OCI-M2 (cell line): ENCODE measurements at regions not wholly inside any gene's neighbourhood (a gene's known extent, or its start where the extent isn't known, plus 50 kb on each side); places are given as distances from the start of the nearest gene placed in this dataset.

Experiments used
- DNase-seq: peaks from one replicate; lab custom pipeline; 2025; ENCODE audit not compliant: unreplicated experiment; lab: John Stamatoyannopoulos, UW

- DNase-seq: no peak
Observed at GRCh38 chr4:170657761-170658160, 568.0 kb upstream of the AADAT start.

DNA sequence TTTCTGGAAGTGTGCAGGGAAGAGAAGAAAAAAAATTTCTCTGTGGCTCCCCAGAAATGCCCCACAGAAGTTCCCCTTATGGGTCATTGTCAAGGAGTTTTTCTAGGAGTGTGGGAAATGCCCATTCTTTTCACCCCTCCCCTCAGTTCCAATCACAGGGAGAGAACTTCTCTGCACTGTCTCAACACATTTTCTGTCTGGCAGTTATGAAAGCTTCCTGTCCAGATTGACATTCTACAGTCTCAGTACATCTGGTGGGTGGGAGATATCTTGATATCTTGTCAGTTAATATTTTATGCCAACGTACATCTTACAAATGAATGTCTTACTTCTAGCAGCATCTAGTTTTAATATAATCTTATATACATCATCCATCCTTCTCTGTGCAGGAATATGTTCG, 566.8 kb upstream of the AADAT start:
- no peak for DNase-seq

- DNase-seq: no peak
Observed at GRCh38 chr4:170652571-170652970, 562.8 kb upstream of the AADAT start.

- DNase-seq: no peak
Observed at GRCh38 chr4:170651786-170652185, 562.0 kb upstream of the AADAT start.

DNA sequence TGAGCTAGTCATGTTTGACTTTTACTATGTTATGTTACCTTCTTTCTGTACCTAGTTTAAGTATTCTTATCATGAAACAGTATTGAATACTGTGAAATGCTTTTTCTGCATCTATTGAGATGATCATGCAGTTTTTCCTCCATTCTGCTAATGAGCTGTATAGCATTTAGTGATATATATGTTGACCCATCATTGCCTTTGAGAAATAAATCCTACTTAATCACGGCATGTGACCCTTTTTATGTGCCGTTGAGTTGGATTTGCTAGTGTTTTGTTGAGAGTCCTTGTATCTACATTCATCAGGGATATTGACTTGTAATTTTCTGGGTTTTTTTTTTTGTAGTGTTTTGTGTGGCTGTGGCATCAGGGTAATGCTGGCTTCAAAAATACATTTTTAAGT, 537.7 kb upstream of the AADAT start:
- no peak for DNase-seq

GRCh38 chr4:170623899-170624298, 534.1 kb upstream of the AADAT start:
- DNase-seq: no peak

GRCh38 chr4:170610434-170610833, 520.7 kb upstream of the AADAT start:
- DNase-seq: no peak

DNA sequence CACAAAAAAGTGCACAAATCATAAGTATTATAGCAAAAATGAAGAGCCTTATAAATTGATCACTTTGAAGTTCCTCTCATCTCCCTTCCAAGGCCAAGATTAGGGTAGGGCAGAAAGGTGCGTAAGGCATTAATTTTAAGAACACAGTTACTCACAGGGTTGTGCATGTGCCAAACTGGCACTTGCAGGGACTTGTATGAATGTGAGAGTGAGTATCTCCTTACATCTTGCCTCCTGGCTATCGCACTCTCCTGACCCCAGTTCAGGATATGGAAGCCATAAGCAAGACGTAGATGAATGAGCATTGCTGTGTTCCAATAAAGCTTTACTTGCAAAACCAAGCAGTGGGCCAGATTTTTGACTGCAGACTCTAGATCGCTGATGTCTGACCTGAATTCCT, 510.1 kb upstream of the AADAT start:
- no peak for DNase-seq

DNA sequence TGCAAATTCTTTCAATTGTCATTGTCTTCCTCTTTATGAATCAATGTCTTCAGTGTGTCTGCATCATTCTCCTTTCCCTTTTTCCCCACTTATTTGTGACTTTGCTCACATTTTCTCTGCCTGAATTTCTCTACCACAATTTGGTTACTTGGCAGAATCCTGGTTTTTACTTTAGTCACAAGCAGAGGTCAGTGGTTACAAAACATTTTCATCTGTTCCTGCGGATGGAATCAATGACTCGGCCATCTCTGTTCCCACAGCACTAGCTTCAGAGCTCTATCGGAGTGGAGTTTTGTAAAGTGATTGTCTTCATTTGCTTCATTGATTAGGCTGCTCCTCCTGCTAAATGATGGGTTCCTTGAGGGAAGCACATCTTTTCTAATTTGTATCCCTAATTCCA, 501.3 kb upstream of the AADAT start:
- no peak for DNase-seq

DNA sequence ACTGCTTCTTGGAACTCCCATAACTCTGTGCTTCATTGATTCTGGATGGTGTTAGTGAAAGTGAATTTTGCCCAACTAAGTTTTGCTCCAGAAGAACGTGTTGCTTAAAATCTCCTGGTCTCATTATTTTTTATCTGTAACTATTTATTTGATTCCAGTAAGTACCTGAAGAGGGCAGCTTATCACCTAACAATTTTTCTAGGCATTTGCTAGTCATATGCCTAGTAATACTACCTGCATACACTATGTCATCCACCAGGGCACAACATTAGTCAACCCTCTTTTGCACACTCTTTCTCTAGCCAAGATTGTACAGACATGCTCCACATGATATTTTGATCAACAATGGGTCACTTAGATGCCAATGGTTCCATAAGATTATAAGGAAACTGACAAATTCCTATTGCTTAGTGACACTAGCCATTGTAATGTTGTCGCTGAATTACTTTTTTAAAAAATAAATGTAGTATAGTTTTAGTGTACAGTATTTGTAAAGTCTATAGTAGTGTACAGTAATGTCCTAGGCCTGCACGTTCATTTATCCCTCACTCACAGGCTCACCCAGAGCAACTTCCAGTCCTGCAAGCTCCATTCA, 499.9 kb upstream of the AADAT start:
- DNase-seq: no peak

DNA sequence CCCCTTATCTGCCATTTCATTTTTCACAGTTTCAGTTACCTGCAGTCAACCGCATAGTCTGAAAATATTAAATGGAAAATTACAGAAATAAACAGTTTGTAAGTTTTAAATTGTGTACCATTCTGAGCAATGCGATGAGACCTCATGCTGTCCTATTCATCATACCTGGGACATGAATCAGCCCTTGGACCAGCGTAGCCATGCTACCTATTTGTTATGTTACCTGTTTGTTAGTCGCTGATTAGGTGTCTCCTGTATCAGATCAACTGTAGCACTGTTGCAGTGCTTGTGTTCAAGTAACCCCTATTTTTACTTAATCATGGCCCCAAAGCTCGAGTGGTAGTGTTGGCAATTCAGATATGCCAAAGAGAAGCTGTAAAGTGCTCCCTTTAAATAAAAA, 492.2 kb upstream of the AADAT start:
- no peak for DNase-seq

- no peak for DNase-seq
Observed at GRCh38 chr4:170581322-170581721, 491.6 kb upstream of the AADAT start.

GRCh38 chr4:170580651-170581050, 490.9 kb upstream of the AADAT start:
- DNase-seq: no peak

DNA sequence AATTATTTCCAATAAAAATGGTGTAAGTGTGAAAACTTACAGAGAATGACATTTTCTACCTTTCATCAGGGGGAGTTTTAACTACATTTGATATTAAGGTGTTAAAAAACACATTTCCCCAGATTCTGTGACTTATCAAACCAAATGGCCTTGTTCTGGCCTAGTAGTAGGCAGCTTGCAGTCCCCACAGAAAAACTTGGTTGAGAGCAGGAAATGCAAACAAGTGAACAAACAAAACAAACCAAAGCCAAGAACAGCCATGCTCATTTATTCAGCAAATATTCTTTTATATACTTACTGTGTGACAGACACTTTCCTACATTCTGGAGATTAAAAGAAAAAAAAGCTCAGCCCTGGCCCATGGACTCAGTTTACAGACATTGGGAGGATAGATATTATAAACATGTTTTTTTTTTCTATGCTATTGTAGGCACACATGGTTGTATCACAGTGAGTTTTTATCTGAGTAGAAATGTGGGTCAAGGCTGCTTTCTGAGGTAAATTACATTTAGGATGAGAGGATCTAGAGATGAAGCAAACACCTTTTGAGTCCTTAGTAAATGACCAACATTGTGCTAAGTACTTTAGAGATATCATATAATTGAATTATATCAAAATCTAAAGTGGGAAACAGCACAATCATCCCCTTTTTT, 449.2 kb upstream of the AADAT start:
- no peak for DNase-seq

GRCh38 chr4:170529748-170530722, 440.3 kb upstream of the AADAT start:
- no peak for DNase-seq

- DNase-seq: no peak
Observed at GRCh38 chr4:170526471-170526870, 436.7 kb upstream of the AADAT start.

- no peak for DNase-seq
Observed at GRCh38 chr4:170522427-170522970, 432.7 kb upstream of the AADAT start.

- no peak for DNase-seq
Observed at GRCh38 chr4:170497689-170498088, 407.9 kb upstream of the AADAT start.

DNA sequence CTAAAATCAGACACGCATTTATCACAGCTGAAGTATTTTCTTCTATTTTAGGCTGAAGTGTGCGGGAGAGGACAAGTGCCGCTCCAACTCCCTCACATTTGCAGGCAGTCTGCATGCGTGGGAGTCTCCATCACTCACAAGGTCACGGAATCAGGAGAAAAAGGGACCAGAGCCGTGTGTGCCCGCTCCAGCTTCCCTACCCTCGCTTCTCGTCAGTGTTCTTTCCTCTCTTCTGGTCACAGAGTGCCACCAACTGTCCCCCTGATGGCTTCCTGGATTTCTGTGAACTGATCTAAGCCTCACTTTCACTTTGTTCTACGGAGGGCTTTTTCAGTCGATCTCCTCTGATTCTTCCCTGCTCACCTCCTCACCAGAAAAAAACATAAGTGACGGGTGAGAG, 407.4 kb upstream of the AADAT start:
- peak; percentile 13 for DNase-seq

- DNase-seq: no peak
Observed at GRCh38 chr4:170491981-170492380, 402.2 kb upstream of the AADAT start.

DNA sequence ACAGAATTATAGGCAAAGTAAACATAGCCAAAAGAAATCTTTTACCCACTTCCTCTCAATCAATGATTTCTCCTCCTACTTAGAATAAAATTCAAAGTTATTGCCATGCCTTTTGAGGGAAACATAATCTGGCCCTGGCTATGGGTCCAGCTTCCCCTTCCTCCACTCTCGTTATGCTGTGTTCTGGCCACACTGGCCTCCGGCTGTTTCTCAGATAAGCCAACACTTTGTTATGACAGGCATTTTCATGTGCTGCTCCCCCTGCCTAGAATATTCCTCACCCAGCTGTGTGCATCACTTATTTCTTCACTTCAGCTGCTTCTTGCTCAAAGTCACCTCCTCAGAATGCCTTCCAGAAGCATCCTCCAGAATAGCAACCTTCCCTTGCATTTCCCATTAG, 386.6 kb upstream of the AADAT start:
- no peak for DNase-seq

GRCh38 chr4:170465429-170465828, 375.7 kb upstream of the AADAT start:
- DNase-seq: no peak
